NB4 (cell line): ENCODE measurements at regions not wholly inside any gene's neighbourhood (a gene's known extent, or its start where the extent isn't known, plus 50 kb on each side); places are given as distances from the start of the nearest gene placed in this dataset.

Source experiments
- CTCF ChIP-seq: IDR thresholded peaks from one replicate; pipeline ENCODE4 v1.5.1; 2012; ENCODE audit warnings: low read depth, low read length
- POLR2A ChIP-seq: IDR thresholded peaks from 2 replicates; pipeline ENCODE4 v1.6.1; 2011; ENCODE audit warnings: mild to moderate bottlenecking; ENCODE audit not compliant: insufficient read length; ENCODE audit errors: extremely low read depth

GRCh38 chr12:28698553-28698952, 450.5 kb upstream of the FAR2 start:
- TF ChIP-seq POLR2A: no peak
- TF ChIP-seq CTCF: no peak
